ENCODE measurements at regions not wholly inside any gene's neighbourhood (a gene's known extent, or its start where the extent isn't known, plus 50 kb on each side); places are given as distances from the start of the nearest gene placed in this dataset.
A peak's percentile ranks its signal among the peaks of the same experiment; 100 is the strongest.

DNA sequence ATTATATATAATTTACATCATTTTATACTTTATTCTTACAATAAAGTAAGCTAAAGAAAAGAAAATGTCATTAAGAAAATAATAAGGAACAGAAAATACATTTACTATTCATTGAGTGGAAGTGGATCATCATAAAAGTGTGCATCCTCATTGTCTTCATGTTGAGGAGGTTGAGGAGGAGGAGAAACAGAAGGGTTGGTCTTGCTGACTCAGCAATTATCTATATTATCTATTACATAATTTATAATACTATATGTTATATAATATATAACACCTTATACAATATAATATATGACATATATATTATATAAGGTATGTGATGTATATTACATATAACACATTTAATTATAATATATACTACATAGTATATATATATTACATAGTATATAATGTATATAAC lies 558.5 kb upstream of the AMELY start:
- POLR2A ChIA-PET: no interaction called here
- no peak for DNase-seq (ENCODE audit: low read depth)
- TF ChIP-seq, protein P1, sequence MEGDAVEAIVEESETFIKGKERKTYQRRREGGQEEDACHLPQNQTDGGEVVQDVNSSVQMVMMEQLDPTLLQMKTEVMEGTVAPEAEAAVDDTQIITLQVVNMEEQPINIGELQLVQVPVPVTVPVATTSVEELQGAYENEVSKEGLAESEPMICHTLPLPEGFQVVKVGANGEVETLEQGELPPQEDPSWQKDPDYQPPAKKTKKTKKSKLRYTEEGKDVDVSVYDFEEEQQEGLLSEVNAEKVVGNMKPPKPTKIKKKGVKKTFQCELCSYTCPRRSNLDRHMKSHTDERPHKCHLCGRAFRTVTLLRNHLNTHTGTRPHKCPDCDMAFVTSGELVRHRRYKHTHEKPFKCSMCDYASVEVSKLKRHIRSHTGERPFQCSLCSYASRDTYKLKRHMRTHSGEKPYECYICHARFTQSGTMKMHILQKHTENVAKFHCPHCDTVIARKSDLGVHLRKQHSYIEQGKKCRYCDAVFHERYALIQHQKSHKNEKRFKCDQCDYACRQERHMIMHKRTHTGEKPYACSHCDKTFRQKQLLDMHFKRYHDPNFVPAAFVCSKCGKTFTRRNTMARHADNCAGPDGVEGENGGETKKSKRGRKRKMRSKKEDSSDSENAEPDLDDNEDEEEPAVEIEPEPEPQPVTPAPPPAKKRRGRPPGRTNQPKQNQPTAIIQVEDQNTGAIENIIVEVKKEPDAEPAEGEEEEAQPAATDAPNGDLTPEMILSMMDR (IDR thresholded peaks at IDR 0.05; ENCODE audit: insufficient read depth, low read depth, low read length): no peak
- Histone ChIP-seq H3K36me3 (ENCODE audit: control insufficient read depth, insufficient read depth, low read length) (no peaks in the 10 kb centered on the region), H3K27me3 (ENCODE audit: control insufficient read depth, insufficient read depth, low read length) (no peaks in the 10 kb centered on the region), H3K4me3 (ENCODE audit: low read depth, low read length) (no peak overlapping the region)
- CTCF ChIA-PET: no interaction called here

DNA sequence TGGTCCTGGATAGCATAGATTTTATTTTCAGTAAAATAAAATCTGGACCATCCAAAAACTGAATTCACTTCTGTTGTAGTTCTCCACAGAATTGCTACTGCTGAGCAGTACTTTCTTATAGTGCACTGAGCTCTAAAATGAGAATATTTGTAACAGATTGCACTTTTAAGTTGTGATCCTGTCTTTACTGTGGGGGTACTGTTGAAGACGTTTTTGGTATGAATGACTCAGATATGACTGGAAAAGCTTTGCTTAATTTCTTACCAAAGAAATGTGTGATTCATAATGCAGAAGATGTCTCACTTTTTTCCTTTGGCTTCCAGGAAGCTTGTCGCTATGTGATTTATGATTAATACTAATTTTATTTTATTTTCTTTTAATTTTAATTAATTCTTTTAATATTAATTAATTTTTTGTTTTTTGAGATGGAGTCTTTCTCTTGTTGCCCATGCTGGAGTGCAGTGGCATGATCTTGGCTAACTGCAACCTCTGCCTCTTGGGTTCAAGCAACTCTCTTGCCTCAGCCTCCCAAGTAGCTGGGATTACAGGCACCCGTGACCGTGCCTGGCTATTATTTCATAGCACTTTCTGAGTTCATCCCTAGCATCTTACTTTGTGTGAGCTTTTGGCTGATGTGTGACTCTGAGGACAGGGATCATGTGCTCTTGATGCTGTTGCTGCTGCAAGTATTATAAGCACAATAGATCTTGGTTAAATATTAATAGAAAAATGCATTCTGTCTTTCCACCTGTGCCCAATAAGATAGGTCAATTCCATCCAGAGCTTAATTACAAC lies 557.6 kb upstream of the AMELY start:
- CTCF ChIA-PET: no interaction called here
- peak; percentile 62 for DNase-seq (ENCODE audit: low read depth)
- TF ChIP-seq, protein P1 (IDR thresholded peaks at IDR 0.05; ENCODE audit: insufficient read depth, low read depth, low read length): no peak
- H3K27me3 ChIP-seq (ENCODE audit: control insufficient read depth, insufficient read depth, low read length): no peaks in the 10 kb centered on the region
- POLR2A ChIA-PET: no interaction called here
- no peak overlapping the region for H3K4me3 ChIP-seq (ENCODE audit: low read depth, low read length)
- H3K36me3 ChIP-seq (ENCODE audit: control insufficient read depth, insufficient read depth, low read length): no peaks in the 10 kb centered on the region

DNA sequence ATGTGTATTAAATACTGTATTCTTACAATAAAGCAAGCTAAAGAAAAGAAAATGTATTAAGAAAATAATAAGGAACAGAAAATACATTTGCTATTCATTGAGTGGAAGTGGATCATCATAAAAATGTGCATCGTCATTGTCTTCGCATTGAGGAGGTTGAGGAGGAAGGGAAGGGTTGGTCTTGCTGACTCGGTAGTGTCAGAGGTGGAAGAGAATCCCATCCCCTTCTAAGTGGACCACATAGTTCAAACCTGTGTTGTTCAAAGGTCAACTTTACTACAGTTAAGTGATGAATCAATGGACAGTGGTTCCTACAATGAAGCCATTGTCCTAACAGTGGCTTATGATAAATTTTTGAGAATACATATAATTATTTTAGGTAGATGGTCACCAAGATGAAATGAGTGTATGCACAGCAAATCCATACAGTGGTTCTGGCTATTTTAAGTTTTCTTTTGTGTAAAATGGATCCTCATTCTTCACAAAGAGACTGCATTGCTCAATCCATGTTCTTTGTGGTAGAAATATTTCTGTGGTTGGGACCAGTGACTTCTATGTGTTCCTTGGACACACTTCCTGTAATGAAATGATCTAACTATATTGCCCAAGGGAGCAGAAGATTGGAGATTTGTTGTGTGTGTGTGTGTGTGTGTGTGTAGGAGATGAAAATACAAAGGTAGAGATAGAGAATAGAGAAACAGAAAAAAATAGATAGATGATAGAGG lies 556.4 kb upstream of the AMELY start:
- Histone ChIP-seq H3K27me3 (ENCODE audit: control insufficient read depth, insufficient read depth, low read length) (no peaks in the 10 kb centered on the region), H3K36me3 (ENCODE audit: control insufficient read depth, insufficient read depth, low read length) (no peaks in the 10 kb centered on the region), H3K4me3 (ENCODE audit: low read depth, low read length) (no peak overlapping the region)
- CTCF ChIA-PET: no interaction called here
- TF ChIP-seq, protein P1 (IDR thresholded peaks at IDR 0.05; ENCODE audit: insufficient read depth, low read depth, low read length): no peak
- DNase-seq (ENCODE audit: low read depth): no peak
- POLR2A ChIA-PET: no interaction called here

DNA sequence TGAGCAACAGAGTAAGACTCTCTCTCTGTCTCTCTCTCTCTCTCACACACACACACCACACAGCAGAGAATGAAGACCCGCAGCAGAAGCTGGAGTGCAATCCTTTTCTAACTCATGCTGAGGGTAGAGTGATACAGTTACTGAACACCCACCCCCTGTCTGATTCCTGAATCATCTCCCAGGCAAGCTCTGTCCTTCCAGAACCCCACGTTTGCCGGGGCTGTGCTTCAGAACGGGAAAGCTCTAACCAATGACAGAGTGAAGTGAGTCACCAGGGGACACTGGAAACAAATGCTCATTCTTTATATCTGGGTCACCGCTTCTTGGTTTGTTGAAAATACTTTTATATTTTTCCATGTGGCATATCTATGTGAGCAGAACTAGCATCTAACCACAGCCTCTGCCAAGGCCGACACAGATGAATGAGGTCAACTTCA lies 553.7 kb upstream of the AMELY start:
- no peaks in the 10 kb centered on the region for H3K36me3 ChIP-seq (ENCODE audit: control insufficient read depth, insufficient read depth, low read length)
- ChIA-PET CTCF (no interaction called here), POLR2A (no interaction called here)
- H3K4me3 ChIP-seq (ENCODE audit: low read depth, low read length): no peak overlapping the region
- TF ChIP-seq, protein P1 (IDR thresholded peaks at IDR 0.05; ENCODE audit: insufficient read depth, low read depth, low read length): no peak
- H3K27me3 ChIP-seq (ENCODE audit: control insufficient read depth, insufficient read depth, low read length): no peaks in the 10 kb centered on the region
- DNase-seq (ENCODE audit: low read depth): peak; percentile 80

DNA sequence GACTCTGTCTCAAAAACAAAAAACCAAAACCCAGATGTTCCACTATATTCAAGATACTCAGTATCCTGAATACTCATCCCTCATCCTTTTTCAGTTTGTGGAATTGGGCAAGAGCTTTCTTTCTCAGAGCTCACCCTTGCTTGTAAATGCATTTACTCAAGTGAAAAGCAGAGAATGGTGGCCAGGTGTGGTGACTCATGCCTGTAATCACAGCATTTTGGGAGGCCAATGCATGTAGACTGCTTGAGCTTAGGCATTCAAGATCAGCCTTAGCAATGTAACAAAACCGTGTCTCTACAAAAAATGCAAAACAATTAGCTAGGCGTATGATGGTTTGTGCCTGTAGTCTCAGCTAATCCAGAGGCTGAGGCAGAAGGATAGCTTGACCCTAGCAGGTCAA lies 553.2 kb upstream of the AMELY start:
- POLR2A ChIA-PET: no interaction called here
- CTCF ChIA-PET: interaction anchor here (0.6 kb wide), 1 partner anchor 202 kb away, joined by 3 read pairs; no protein-coding TSS in a partner anchor
- no peaks in the 10 kb centered on the region for H3K36me3 ChIP-seq (ENCODE audit: control insufficient read depth, insufficient read depth, low read length)
- no peak overlapping the region for H3K4me3 ChIP-seq (ENCODE audit: low read depth, low read length)
- TF ChIP-seq, protein P1 (IDR thresholded peaks at IDR 0.05; ENCODE audit: insufficient read depth, low read depth, low read length): no peak
- no peaks in the 10 kb centered on the region for H3K27me3 ChIP-seq (ENCODE audit: control insufficient read depth, insufficient read depth, low read length)
- no peak for DNase-seq (ENCODE audit: low read depth)

Measured in BJ (cell line).